Mucosa of rectum (tissue), 2 donors: ENCODE measurements at regions not wholly inside any gene's neighbourhood (a gene's known extent, or its start where the extent isn't known, plus 50 kb on each side); places are given as distances from the start of the nearest gene placed in this dataset.
"Not testable (repeated sequence)": the region's sequence is repeated elsewhere in the genome, so short reads cannot be mapped to it uniquely, and the experiment has no call there.

Source experiments
- H3K27ac ChIP-seq, 2 donors: one replicate each; pipeline ENCODE4 v1.7.0; 2013; ENCODE audit warnings: inconsistent platforms in 2 of 2, low read depth in 2 of 2, low read length in 2 of 2
- H3K27me3 ChIP-seq, 2 donors: one replicate each; pipeline ENCODE4 v1.7.0; 2013; ENCODE audit warnings: low read length in 2 of 2; ENCODE audit not compliant: control insufficient read depth in 2 of 2, insufficient read depth in 2 of 2
- H3K36me3 ChIP-seq, 2 donors: one replicate each; pipeline ENCODE4 v1.7.0; 2013; ENCODE audit warnings: low read length in 2 of 2; ENCODE audit not compliant: control insufficient read depth in 2 of 2, insufficient read depth in 2 of 2
- H3K4me1 ChIP-seq, 2 donors: one replicate each; pipeline ENCODE4 v1.7.0; 2013; ENCODE audit warnings: low read length in 2 of 2, mild to moderate bottlenecking in 1 of 2; ENCODE audit not compliant: control insufficient read depth in 2 of 2, insufficient read depth in 2 of 2
- H3K4me3 ChIP-seq, 2 donors: one replicate each; pipeline ENCODE4 v1.7.0; 2013; ENCODE audit warnings: low read length in 2 of 2
- H3K9ac ChIP-seq, 2 donors: one replicate each; pipeline ENCODE4 v1.7.0; 2013; ENCODE audit warnings: low read length in 2 of 2, low read depth in 1 of 2, mild to moderate bottlenecking in 1 of 2
- H3K9me3 ChIP-seq, 2 donors: one replicate each; pipeline ENCODE4 v1.7.0; 2013; ENCODE audit warnings: low read length in 2 of 2; ENCODE audit not compliant: control insufficient read depth in 2 of 2
- donor health status: healthy.
- donor health status: Normal muscosa, but diverticular disease.

- no peak overlapping the region for H3K4me3 ChIP-seq
- peaks cover 0 to 4% of the 10 kb centered on the region in 2 donors for H3K9me3 ChIP-seq
- no peaks in the 10 kb centered on the region for H3K27me3 ChIP-seq
- no peak overlapping the region for H3K27ac ChIP-seq
- H3K4me1 ChIP-seq, result no peaks in the 10 kb centered on the region
- H3K36me3 ChIP-seq, result no peaks in the 10 kb centered on the region
- H3K9ac ChIP-seq, result no peak overlapping the region
Observed at GRCh38 chr5:30450153-30450552, 743.3 kb upstream of the CDH6 start.

GRCh38 chr5:30447431-30447830 lies 746.1 kb upstream of the CDH6 start:
- Histone ChIP-seq H3K27me3 (no peaks in the 10 kb centered on the region), H3K9me3 (peaks cover 0 to 4% of the 10 kb centered on the region in 2 donors), H3K9ac (no peak overlapping the region), H3K4me3 (no peak overlapping the region), H3K27ac (no peak overlapping the region), H3K4me1 (no peaks in the 10 kb centered on the region), H3K36me3 (no peaks in the 10 kb centered on the region)

GRCh38 chr5:30446456-30446855 lies 747.0 kb upstream of the CDH6 start:
- no peaks in the 10 kb centered on the region for H3K27me3 ChIP-seq
- H3K4me3 ChIP-seq, result no peak overlapping the region
- no peak overlapping the region for H3K27ac ChIP-seq
- no peak overlapping the region for H3K9ac ChIP-seq
- peaks cover 0 to 4% of the 10 kb centered on the region in 2 donors for H3K9me3 ChIP-seq
- H3K36me3 ChIP-seq, result no peaks in the 10 kb centered on the region
- H3K4me1 ChIP-seq, result no peaks in the 10 kb centered on the region

GRCh38 chr5:30438785-30439184 lies 754.7 kb upstream of the CDH6 start:
- Histone ChIP-seq H3K27me3 (no peaks in the 10 kb centered on the region), H3K27ac (no peak overlapping the region), H3K4me1 (no peaks in the 10 kb centered on the region), H3K36me3 (no peaks in the 10 kb centered on the region), H3K9ac (no peak overlapping the region), H3K4me3 (no peak overlapping the region), H3K9me3 (peaks cover 2 to 4% of the 10 kb centered on the region in 2 donors)

GRCh38 chr5:30436691-30437090 lies 756.8 kb upstream of the CDH6 start:
- H3K9me3 ChIP-seq, result peaks cover 2 to 4% of the 10 kb centered on the region in 2 donors
- no peak overlapping the region for H3K27ac ChIP-seq
- H3K27me3 ChIP-seq, result no peaks in the 10 kb centered on the region
- no peak overlapping the region for H3K4me3 ChIP-seq
- no peak overlapping the region for H3K9ac ChIP-seq
- no peaks in the 10 kb centered on the region for H3K4me1 ChIP-seq
- no peaks in the 10 kb centered on the region for H3K36me3 ChIP-seq

- H3K9ac ChIP-seq, H3K27ac ChIP-seq, H3K4me1 ChIP-seq, H3K36me3 ChIP-seq, H3K9me3 ChIP-seq, H3K27me3 ChIP-seq: not testable (repeated sequence)
- peak overlapping the region in 1 of 2 donors; percentile 31 for H3K4me3 ChIP-seq
Observed at GRCh38 chr5:30428866-30429407, 764.5 kb upstream of the CDH6 start.

- Histone ChIP-seq H3K27ac (no peak overlapping the region), H3K9me3 (no peaks in the 10 kb centered on the region), H3K4me1 (no peaks in the 10 kb centered on the region), H3K9ac (no peak overlapping the region), H3K36me3 (no peaks in the 10 kb centered on the region), H3K27me3 (no peaks in the 10 kb centered on the region), H3K4me3 (no peak overlapping the region)
Observed at GRCh38 chr5:30414078-30414477, 779.4 kb upstream of the CDH6 start.

- Histone ChIP-seq H3K36me3 (no peaks in the 10 kb centered on the region), H3K27ac (no peak overlapping the region), H3K4me3 (no peak overlapping the region), H3K9ac (no peak overlapping the region), H3K27me3 (no peaks in the 10 kb centered on the region), H3K4me1 (no peaks in the 10 kb centered on the region), H3K9me3 (no peaks in the 10 kb centered on the region)
Observed at GRCh38 chr5:30413540-30413939, 779.9 kb upstream of the CDH6 start.

GRCh38 chr5:30405821-30406220 lies 787.7 kb upstream of the CDH6 start:
- Histone ChIP-seq H3K27me3 (no peaks in the 10 kb centered on the region), H3K9me3 (no peaks in the 10 kb centered on the region)

GRCh38 chr5:30401479-30402058 lies 791.9 kb upstream of the CDH6 start:
- Histone ChIP-seq H3K36me3 (no peaks in the 10 kb centered on the region), H3K4me1 (no peaks in the 10 kb centered on the region), H3K4me3 (no peak overlapping the region), H3K27ac (no peak overlapping the region), H3K9me3 (no peaks in the 10 kb centered on the region), H3K27me3 (no peaks in the 10 kb centered on the region), H3K9ac (no peak overlapping the region)

More at GRCh38 chr5:30405821-30406220, 787.7 kb upstream of the CDH6 start:
- H3K36me3 ChIP-seq, result no peaks in the 10 kb centered on the region
- no peak overlapping the region for H3K27ac ChIP-seq
- H3K4me3 ChIP-seq, result no peak overlapping the region
- no peak overlapping the region for H3K9ac ChIP-seq
- H3K4me1 ChIP-seq, result no peaks in the 10 kb centered on the region
